ENCODE measurements at regions not wholly inside any gene's neighbourhood (a gene's known extent, or its start where the extent isn't known, plus 50 kb on each side); places are given as distances from the start of the nearest gene placed in this dataset.

- Mint-ChIP-seq H3K27me3 (ENCODE audit: low read depth in 3 of 3) (peaks cover 0 to 6% (median 1%) of the 10 kb centered on the region in 3 donors), H3K4me1 (peaks cover 19% of the 10 kb centered on the region)
These were observed 162.7 kb downstream of the AKR1D1 start for GRCh38 chr7:138238734-138239659.

More at GRCh38 chr7:138238734-138239659, 162.7 kb downstream of the AKR1D1 start:
- no peak for TF ChIP-seq CTCF (IDR thresholded peaks at IDR 0.05)
- Histone ChIP-seq H3K4me1 (ENCODE audit: control insufficient read depth in 1 of 2, insufficient read depth in 2 of 2, low read length in 2 of 2) (peaks cover 7 to 18% of the 10 kb centered on the region in 2 donors), H3K27me3 (ENCODE audit: control insufficient read depth in 2 of 2, insufficient read depth in 2 of 2, low read length in 2 of 2) (no peaks in the 10 kb centered on the region), H4K20me1 (ENCODE audit: insufficient read depth, low read length) (no peaks in the 10 kb centered on the region), H3K4me3 (replicated peaks in 1 of 3; ENCODE audit: low read depth in 2 of 3, low read length in 3 of 3) (peak overlapping the region in 1 of 3 experiments; percentile 26), H3K36me3 (replicated peaks in 1 of 2; ENCODE audit: control insufficient read depth in 1 of 2, insufficient read depth in 2 of 2, low read length in 2 of 2) (no peaks in the 10 kb centered on the region), H2AFZ (ENCODE audit: insufficient read depth, low read depth, low read length, poor library complexity, severe bottlenecking) (no peak overlapping the region), H3K27ac (ENCODE audit: low read depth in 1 of 2, low read length in 2 of 2) (peak overlapping the region in 1 of 2 donors; percentile 59), H3K4me2 (replicated peaks; ENCODE audit: extremely low read depth, low read length, poor library complexity, severe bottlenecking) (no peak overlapping the region), H3K9me3 (replicated peaks in 1 of 2; ENCODE audit: control insufficient read depth in 1 of 2, insufficient read depth in 1 of 2, low read length in 2 of 2) (peaks cover 9 to 19% of the 10 kb centered on the region in 2 donors), H3K9ac (ENCODE audit: insufficient read depth, low read length, poor library complexity, severe bottlenecking) (no peak overlapping the region), H3K79me2 (ENCODE audit: insufficient read depth, low read length) (no peaks in the 10 kb centered on the region)
- no CpG with 5 or more reads among the region's 3 CpGs for WGBS (ENCODE audit: insufficient coverage)
- Mint-ChIP-seq H3K9me3 (peaks cover 7 to 26% (median 23%) of the 10 kb centered on the region in 7 donors), H3K36me3 (peaks cover 0 to 3% of the 10 kb centered on the region in 2 donors), H3K27ac (peak overlapping the region; percentile 54 to 90 (median 73)), H3K4me3 (peak overlapping the region in 1 of 2 donors; percentile 41)
- DNase-seq = peak; percentile 43 to 63 (median 46)
- intact Hi-C loops (cut with micrococcal nuclease) = no loop called here

All from CD14-positive monocyte (primary cell).